Islet precursor cell (in vitro differentiated cells): ENCODE measurements at regions not wholly inside any gene's neighbourhood (a gene's known extent, or its start where the extent isn't known, plus 50 kb on each side); places are given as distances from the start of the nearest gene placed in this dataset.

Experiments used
- DNase-seq: peaks from one replicate; pipeline ENCODE4 v3.0.0-alpha.2; 2018

DNA sequence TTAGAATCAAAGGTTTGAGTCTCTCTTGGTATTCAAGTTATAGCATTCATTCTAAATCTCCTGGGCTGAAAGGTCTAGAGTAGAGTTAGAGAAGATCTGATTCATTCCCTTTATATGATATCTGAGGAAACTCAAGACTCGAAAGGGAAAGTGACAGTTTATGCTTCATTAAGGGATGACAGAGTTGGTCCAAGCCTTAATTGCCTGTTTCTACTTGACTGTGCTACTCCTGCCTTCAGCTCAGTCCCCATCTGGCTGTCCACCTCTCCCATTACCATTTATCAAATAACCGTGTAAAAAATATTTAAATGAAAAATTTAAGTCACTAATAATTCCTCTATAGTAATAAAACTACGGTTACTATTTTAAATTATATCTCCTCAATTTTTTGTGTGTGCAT is 537.1 kb upstream of the MEX3C start:
- no peak for DNase-seq

DNA sequence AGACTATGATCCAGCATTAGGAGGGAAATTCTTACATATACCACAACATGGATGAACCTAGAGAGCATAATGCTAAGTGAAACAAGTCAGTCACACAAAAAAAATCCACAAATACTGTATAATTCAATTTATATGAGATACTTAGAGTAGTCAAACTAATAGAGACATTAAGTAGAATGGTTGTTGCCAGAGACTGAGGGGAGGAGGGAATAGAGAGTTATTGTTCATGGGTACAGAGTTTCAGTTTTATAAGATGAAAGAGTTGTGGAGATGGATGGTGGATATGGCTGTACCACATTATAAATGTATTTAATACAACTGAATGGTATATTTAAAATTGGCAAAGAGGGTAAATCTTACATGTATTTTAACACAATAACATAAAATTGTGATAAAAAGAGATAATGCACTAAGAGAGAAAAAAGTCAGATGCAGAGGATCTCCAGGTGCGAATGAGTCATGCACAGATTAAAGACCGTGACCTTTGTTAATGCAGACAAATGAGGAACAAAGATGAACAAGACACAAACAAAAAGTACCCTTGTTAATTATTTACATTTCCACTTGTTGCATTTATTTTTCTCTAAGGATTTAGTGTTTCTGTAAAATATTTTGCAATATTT is 541.7 kb upstream of the MEX3C start:
- DNase-seq, result no peak

DNA sequence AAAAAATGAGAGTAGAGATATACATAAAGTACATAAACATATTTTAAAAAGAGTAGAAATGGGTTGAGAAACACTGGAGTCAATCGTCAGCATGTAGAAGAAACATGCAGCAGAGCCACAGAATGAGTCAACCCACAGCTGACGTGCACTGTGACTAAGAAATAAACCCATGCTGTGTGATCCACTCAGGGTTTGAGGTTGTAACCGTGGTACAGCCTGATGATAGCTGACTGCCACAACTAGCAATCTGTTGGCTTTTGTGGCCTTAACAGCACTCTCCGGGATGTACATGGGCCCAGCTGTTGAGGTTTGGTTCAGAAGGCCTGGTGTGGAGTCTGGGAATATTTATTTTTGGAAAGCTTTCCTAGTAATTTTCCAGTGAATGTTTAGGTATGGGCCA is 554.4 kb upstream of the MEX3C start:
- DNase-seq, result no peak

- DNase-seq, result no peak
These were observed 556.0 kb upstream of the MEX3C start for GRCh38 chr18:51753365-51754057.

GRCh38 chr18:51754566-51754965 is 557.1 kb upstream of the MEX3C start:
- DNase-seq, result no peak

DNA sequence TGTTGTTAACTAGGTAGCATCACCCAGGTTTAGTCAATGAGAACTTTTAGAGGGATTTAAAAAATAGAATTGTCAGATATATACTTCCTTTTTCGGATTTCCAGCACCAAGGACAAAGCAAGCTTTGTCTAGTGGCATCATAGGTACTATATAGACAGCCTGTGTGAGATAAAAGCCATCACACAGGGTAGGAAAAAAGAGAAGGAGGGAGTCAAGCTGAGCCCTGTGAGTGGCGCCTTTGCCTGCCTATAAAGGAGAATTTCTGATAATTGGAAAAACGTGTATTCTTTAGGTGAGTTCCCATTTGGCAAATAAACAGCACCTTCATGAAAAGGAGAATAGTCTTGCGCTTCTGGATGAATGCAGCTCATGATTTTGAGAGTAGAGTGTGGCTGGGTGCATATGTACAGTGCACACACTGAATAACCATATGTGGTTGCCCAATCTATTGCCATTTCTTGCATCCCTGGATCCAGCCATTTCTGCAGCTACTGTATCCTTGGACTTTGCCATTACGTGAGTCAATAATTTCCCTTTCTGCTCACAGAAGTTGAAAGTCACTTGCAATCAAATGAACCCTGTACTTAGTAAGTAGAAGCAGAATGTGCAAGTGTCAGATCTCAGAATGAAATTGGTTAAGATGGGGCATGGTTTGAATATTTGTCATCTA is 559.9 kb upstream of the MEX3C start:
- DNase-seq, result no peak

DNA sequence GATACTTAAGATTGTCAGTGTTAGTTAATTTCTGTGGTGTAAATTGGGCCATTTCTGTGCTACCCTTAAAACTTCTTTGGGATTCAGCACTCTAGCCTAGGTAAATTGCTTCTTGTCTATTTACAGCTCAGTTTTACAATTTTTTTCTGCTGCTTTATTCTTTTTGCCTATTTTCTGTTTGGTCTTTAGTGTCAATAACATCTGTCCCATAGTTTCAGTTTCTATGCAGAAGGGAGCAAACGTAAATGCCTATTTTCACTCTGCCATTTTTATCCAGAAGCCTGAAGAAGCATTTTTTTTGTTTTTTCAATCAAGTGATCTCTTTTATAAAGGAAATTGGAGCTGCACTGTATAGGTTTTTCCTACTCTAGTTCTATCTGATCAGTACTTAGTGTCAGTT is 564.9 kb upstream of the MEX3C start:
- no peak for DNase-seq

DNA sequence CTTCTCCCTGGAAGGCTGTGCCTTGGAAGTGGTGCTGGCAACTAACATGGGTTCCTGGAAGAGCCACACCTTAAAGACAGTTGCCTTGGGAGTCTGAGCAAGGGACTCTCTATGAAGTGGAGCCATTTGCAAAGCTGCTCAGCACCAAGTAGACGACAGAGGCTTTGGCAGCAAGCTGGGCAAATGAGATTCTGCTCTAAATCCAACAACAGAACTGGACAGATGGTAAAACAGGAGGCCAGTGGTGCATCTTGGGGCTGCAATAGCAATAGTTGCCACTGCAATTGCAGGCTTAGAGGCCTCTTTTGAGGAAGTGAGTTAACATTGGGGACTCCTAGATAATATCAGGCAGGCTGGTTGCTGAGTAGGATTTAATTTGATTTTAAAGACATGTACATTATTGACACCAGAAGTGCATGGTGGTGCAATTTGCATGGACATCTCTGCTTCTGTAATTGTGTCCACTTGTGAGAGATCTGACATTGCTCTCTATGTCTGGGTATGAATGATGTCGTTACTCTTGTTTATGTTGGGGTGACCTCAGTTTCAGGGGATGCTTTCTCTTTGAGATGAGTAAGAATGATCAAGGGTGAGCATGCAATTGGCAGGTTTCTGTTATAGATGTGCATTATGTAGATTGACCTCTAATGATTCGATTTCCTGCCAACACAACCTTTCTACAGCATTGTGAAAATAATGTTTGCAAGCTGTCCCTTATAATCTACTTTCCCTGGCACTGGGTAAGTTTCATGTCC is 568.3 kb upstream of the MEX3C start:
- DNase-seq, result no peak

DNA sequence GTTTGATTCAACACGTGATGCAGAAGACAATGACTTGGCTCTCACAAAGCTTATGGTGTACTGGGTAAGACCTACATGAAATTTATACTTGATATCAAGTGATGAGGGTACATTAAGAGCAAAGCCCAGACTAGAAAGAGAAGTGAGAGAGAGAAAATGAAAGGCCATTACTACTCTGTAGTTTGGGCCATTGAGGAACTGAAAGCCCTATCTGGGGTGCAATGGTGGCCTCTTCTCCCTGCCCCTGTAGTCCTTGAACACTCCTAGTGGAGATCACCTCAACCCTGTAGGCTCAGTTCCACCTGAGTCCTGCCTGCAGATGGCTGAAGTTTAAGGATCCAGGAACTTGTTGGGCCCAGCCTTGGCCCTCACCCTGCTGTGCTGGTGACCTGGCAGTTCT is 569.8 kb upstream of the MEX3C start:
- DNase-seq, result no peak

DNA sequence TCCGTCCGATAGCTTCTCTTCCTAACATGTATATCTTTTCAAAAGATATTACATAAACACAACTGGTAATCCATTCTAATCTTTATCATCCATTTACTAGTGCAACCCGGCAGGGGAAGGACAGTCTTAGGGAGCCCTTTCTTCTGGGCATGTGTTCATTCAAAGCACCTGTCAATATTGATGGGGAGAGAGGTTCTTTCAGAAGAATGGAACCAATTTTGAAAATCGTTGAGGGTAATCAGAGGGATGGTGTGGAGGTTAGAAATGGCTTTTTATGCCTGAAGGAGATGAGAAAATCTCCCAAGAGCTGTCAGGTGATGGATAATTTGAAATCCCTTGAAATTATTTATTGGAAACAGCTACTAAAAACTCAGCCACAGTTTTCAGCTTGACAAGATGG is 561.9 kb upstream of the DCC start:
- no peak for DNase-seq

GRCh38 chr18:51789871-51790270 is 550.1 kb upstream of the DCC start:
- DNase-seq, result no peak

- no peak for DNase-seq
These were observed 538.5 kb upstream of the DCC start for GRCh38 chr18:51801514-51801913.

GRCh38 chr18:51802569-51803428 is 537.2 kb upstream of the DCC start:
- no peak for DNase-seq

GRCh38 chr18:51807336-51807735 is 532.7 kb upstream of the DCC start:
- DNase-seq, result no peak

DNA sequence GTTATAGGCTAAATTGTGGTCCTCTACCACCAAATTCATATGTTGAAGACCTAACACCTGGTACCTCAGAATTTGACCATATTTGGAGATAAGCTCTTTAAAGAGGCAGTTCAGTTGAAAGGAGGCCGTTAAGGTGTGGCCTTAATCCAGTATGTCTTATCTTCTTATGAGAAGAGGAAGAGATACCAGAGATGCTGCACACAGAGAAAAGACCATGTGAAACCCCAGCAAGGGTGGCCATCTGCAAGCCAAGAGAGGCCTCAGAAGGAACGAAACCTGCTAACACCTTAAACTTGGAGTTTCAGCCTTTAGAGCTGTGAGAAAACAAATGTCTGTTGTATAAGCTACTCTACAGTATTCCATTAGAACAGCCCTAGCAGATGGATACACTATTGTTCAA is 528.1 kb upstream of the DCC start:
- DNase-seq, result no peak

- no peak for DNase-seq
These were observed 526.3 kb upstream of the DCC start for GRCh38 chr18:51813740-51814139.

DNA sequence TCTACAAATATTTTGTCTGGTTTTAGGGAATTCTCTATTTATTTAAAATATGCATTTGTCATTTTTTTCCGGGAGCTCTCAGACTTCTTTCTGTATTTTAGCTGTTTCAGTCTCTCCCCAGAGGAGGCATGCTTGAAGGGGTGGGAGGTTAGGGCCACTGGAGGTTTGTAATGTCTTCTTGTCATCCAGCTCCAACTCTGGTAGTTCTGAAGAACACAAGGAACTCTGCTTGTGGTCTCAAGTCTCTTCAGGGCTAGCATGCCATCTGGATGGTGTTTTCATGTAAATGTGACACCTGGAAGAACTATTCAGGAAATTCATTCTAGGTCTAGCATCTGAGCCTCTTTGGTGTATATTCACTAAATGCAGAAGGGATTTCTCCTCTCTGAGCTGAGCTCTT is 518.4 kb upstream of the DCC start:
- DNase-seq, result no peak

GRCh38 chr18:51824746-51825145 is 515.3 kb upstream of the DCC start:
- no peak for DNase-seq

DNA sequence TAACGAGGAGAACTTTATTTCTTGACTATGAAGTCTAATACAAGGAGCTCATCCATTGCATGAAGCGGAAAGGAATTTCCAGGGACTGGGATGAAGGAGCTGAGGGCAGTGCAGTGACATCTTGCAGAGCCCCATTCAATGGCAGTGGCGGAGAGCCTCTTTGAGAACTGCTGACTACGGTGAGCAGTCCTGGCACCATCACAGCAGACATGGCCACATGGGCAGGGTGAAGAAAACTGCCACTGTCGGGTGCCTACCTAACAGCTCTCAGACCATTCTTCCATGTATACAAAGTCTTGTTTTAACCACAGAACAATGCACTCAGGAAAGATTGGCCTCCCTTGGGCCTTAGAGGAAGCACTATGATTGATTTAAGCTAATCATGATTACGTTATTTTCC is 506.1 kb upstream of the DCC start:
- no peak for DNase-seq

GRCh38 chr18:51848702-51849101 is 491.3 kb upstream of the DCC start:
- DNase-seq, result no peak

GRCh38 chr18:51852681-51853080 is 487.3 kb upstream of the DCC start:
- DNase-seq, result no peak

DNA sequence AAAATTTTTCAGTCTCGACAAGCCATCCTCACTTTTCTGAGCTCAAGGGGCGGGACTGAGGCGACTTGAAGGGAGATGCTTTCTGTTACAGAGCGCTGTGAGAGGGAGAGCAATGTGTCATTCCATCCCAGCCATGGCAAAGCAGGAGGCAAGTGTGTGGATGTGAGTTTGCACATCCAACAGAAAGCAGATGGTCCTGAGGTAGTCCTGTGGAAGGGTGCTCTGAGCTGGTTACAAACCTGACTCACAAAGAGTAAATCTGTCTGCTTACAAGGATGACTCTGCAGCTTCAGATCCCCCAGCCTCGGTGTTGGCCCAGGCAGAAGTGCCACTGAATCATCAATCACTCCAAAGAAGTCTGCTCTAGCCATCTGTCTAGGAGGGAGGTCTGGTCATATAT is 482.0 kb upstream of the DCC start:
- DNase-seq, result no peak

- DNase-seq, result no peak
These were observed 479.0 kb upstream of the DCC start for GRCh38 chr18:51861046-51861445.
